ENCODE measurements at regions not wholly inside any gene's neighbourhood (a gene's known extent, or its start where the extent isn't known, plus 50 kb on each side); places are given as distances from the start of the nearest gene placed in this dataset.

- no peak for DNase-seq
- H3K4me3 Mint-ChIP-seq = peak overlapping the region; percentile 60 to 65
- H3K27me3 Mint-ChIP-seq = no peaks in the 10 kb centered on the region
- peaks cover 18% of the 10 kb centered on the region in 2 donors for H3K36me3 Mint-ChIP-seq
- H3K4me1 Mint-ChIP-seq = peaks cover 64 to 83% of the 10 kb centered on the region in 2 donors
- H3K27ac Mint-ChIP-seq = peak overlapping the region; percentile 97
- ATAC-seq (replicated peaks) = no peak
- peaks cover 1 to 3% of the 10 kb centered on the region in 2 donors for H3K9me3 Mint-ChIP-seq
Measured at GRCh38 chr7:131011976-131012375, 278.0 kb upstream of the KLF14 start.

- H3K27me3 Mint-ChIP-seq = no peaks in the 10 kb centered on the region
- H3K27ac Mint-ChIP-seq = peak overlapping the region; percentile 97
- peaks cover 1 to 3% of the 10 kb centered on the region in 2 donors for H3K9me3 Mint-ChIP-seq
- H3K4me1 Mint-ChIP-seq = peaks cover 60 to 80% of the 10 kb centered on the region in 2 donors
- peaks cover 21 to 22% of the 10 kb centered on the region in 2 donors for H3K36me3 Mint-ChIP-seq
- ATAC-seq (replicated peaks) = no peak
- peak overlapping the region; percentile 57 to 60 for H3K4me3 Mint-ChIP-seq
- no peak for DNase-seq
Measured at GRCh38 chr7:131012477-131013031, 278.5 kb upstream of the KLF14 start.

- no peaks in the 10 kb centered on the region for H3K27me3 Mint-ChIP-seq
- H3K27ac Mint-ChIP-seq = peak overlapping the region; percentile 82
- no peak for ATAC-seq (replicated peaks)
- H3K4me3 Mint-ChIP-seq = no peak overlapping the region
- H3K4me1 Mint-ChIP-seq = peaks cover 65 to 81% of the 10 kb centered on the region in 2 donors
- H3K36me3 Mint-ChIP-seq = peaks cover 29 to 31% of the 10 kb centered on the region in 2 donors
- no peak for DNase-seq
- peaks cover 1 to 3% of the 10 kb centered on the region in 2 donors for H3K9me3 Mint-ChIP-seq
Measured at GRCh38 chr7:131013716-131014115, 279.7 kb upstream of the KLF14 start.

- Mint-ChIP-seq H3K27me3 (no peaks in the 10 kb centered on the region), H3K4me3 (no peak overlapping the region), H3K27ac (peak overlapping the region; percentile 72), H3K4me1 (peaks cover 57 to 74% of the 10 kb centered on the region in 2 donors), H3K36me3 (peaks cover 30 to 36% of the 10 kb centered on the region in 2 donors), H3K9me3 (peaks cover 1 to 3% of the 10 kb centered on the region in 2 donors)
- no peak for DNase-seq
- ATAC-seq (replicated peaks) = no peak
Measured at GRCh38 chr7:131014906-131015656, 281.1 kb upstream of the KLF14 start.

- Mint-ChIP-seq H3K36me3 (peaks cover 30 to 39% of the 10 kb centered on the region in 2 donors), H3K27me3 (no peaks in the 10 kb centered on the region), H3K27ac (peak overlapping the region; percentile 62), H3K4me1 (peaks cover 56 to 74% of the 10 kb centered on the region in 2 donors), H3K4me3 (no peak overlapping the region), H3K9me3 (peaks cover 1 to 3% of the 10 kb centered on the region in 2 donors)
- ATAC-seq (replicated peaks) (no peak), DNase-seq (no peak)
Measured at GRCh38 chr7:131015657-131015958, 281.6 kb upstream of the KLF14 start.

- no peaks in the 10 kb centered on the region for H3K27me3 Mint-ChIP-seq
- H3K4me3 Mint-ChIP-seq = no peak overlapping the region
- H3K9me3 Mint-ChIP-seq = peaks cover 1 to 3% of the 10 kb centered on the region in 2 donors
- peak overlapping the region; percentile 26 for H3K27ac Mint-ChIP-seq
- no peak for DNase-seq
- peaks cover 56 to 74% of the 10 kb centered on the region in 2 donors for H3K4me1 Mint-ChIP-seq
- ATAC-seq (replicated peaks) = no peak
- peaks cover 30 to 39% of the 10 kb centered on the region in 2 donors for H3K36me3 Mint-ChIP-seq
Measured at GRCh38 chr7:131016230-131016629, 282.2 kb upstream of the KLF14 start.

GRCh38 chr7:131019351-131019750 is 285.3 kb upstream of the KLF14 start:
- no peak for ATAC-seq (replicated peaks)
- Mint-ChIP-seq H3K4me3 (no peak overlapping the region), H3K4me1 (peaks cover 53 to 60% of the 10 kb centered on the region in 2 donors), H3K36me3 (peaks cover 30 to 46% of the 10 kb centered on the region in 2 donors), H3K27me3 (no peaks in the 10 kb centered on the region), H3K27ac (peak overlapping the region; percentile 40), H3K9me3 (peaks cover 0 to 7% of the 10 kb centered on the region in 2 donors)
- DNase-seq = no peak

GRCh38 chr7:131020759-131021261 is 286.8 kb upstream of the KLF14 start:
- no peak for DNase-seq
- Mint-ChIP-seq H3K36me3 (peaks cover 31 to 44% of the 10 kb centered on the region in 2 donors), H3K27ac (peak overlapping the region; percentile 82), H3K9me3 (peaks cover 0 to 7% of the 10 kb centered on the region in 2 donors), H3K27me3 (no peaks in the 10 kb centered on the region), H3K4me3 (peak overlapping the region; percentile 1 to 59), H3K4me1 (peaks cover 48 to 62% of the 10 kb centered on the region in 2 donors)
- ATAC-seq (replicated peaks) = peak; percentile 52 to 75

- DNase-seq (no peak), ATAC-seq (replicated peaks) (peak; percentile 70 to 74)
- Mint-ChIP-seq H3K4me1 (peaks cover 47 to 65% of the 10 kb centered on the region in 2 donors), H3K4me3 (peak overlapping the region; percentile 59 to 64), H3K27ac (peak overlapping the region; percentile 82), H3K9me3 (peaks cover 0 to 7% of the 10 kb centered on the region in 2 donors), H3K27me3 (no peaks in the 10 kb centered on the region), H3K36me3 (peaks cover 26 to 42% of the 10 kb centered on the region in 2 donors)
Measured at GRCh38 chr7:131021460-131021859, 287.5 kb upstream of the KLF14 start.

GRCh38 chr7:131021902-131022301 is 287.9 kb upstream of the KLF14 start:
- DNase-seq (no peak), ATAC-seq (replicated peaks) (no peak)
- Mint-ChIP-seq H3K9me3 (peaks cover 0 to 7% of the 10 kb centered on the region in 2 donors), H3K27me3 (no peaks in the 10 kb centered on the region), H3K4me1 (peaks cover 48 to 70% of the 10 kb centered on the region in 2 donors), H3K27ac (peak overlapping the region; percentile 82), H3K4me3 (peak overlapping the region; percentile 59 to 64), H3K36me3 (peaks cover 25 to 41% of the 10 kb centered on the region in 2 donors)

- ATAC-seq (replicated peaks) (peak; percentile 70 to 76), DNase-seq (no peak)
- peaks cover 21 to 34% of the 10 kb centered on the region in 2 donors for H3K36me3 Mint-ChIP-seq
- peak overlapping the region; percentile 17 to 34 for H3K4me3 Mint-ChIP-seq
- peaks cover 46 to 78% of the 10 kb centered on the region in 2 donors for H3K4me1 Mint-ChIP-seq
- no peaks in the 10 kb centered on the region for H3K27me3 Mint-ChIP-seq
- H3K27ac Mint-ChIP-seq = peak overlapping the region; percentile 95
- peaks cover 0 to 7% of the 10 kb centered on the region in 2 donors for H3K9me3 Mint-ChIP-seq
Measured at GRCh38 chr7:131026297-131027000, 292.4 kb upstream of the KLF14 start.

GRCh38 chr7:131027287-131027773 is 293.3 kb upstream of the KLF14 start:
- no peaks in the 10 kb centered on the region for H3K27me3 Mint-ChIP-seq
- peaks cover 0 to 4% of the 10 kb centered on the region in 2 donors for H3K9me3 Mint-ChIP-seq
- ATAC-seq (replicated peaks) (no peak), DNase-seq (no peak)
- H3K4me1 Mint-ChIP-seq = peaks cover 41 to 78% of the 10 kb centered on the region in 2 donors
- peak overlapping the region; percentile 95 for H3K27ac Mint-ChIP-seq
- peak overlapping the region; percentile 41 to 44 for H3K4me3 Mint-ChIP-seq
- H3K36me3 Mint-ChIP-seq = peaks cover 19 to 29% of the 10 kb centered on the region in 2 donors

- DNase-seq (no peak), ATAC-seq (replicated peaks) (no peak)
- Mint-ChIP-seq H3K4me1 (peaks cover 47 to 87% of the 10 kb centered on the region in 2 donors), H3K4me3 (peak overlapping the region in 1 of 2 donors; percentile 11), H3K9me3 (peaks cover 0 to 4% of the 10 kb centered on the region in 2 donors), H3K27me3 (no peaks in the 10 kb centered on the region), H3K27ac (peak overlapping the region; percentile 95), H3K36me3 (peaks cover 17 to 29% of the 10 kb centered on the region in 2 donors)
Measured at GRCh38 chr7:131028295-131028694, 294.3 kb upstream of the KLF14 start.

- H3K27ac Mint-ChIP-seq = peak overlapping the region; percentile 75
- peaks cover 0 to 2% of the 10 kb centered on the region in 2 donors for H3K9me3 Mint-ChIP-seq
- DNase-seq = no peak
- peaks cover 13 to 29% of the 10 kb centered on the region in 2 donors for H3K36me3 Mint-ChIP-seq
- H3K4me3 Mint-ChIP-seq = peak overlapping the region in 1 of 2 donors; percentile 10
- H3K27me3 Mint-ChIP-seq = no peaks in the 10 kb centered on the region
- peaks cover 51 to 92% of the 10 kb centered on the region in 2 donors for H3K4me1 Mint-ChIP-seq
- ATAC-seq (replicated peaks) = no peak
Measured at GRCh38 chr7:131029002-131029401, 295.0 kb upstream of the KLF14 start.

Data from stimulated activated naive B cell treated with anti-CD40 and anti-IgM and Interleukin-4, amounts not matched to agents 10 μg/mL and 1 μg/mL and 100 μg/mL, for 72 hours (primary cell).